Endodermal cell (in vitro differentiated cells): ENCODE measurements at regions not wholly inside any gene's neighbourhood (a gene's known extent, or its start where the extent isn't known, plus 50 kb on each side); places are given as distances from the start of the nearest gene placed in this dataset.
A peak's percentile ranks its signal among the peaks of the same experiment; 100 is the strongest.

ENCODE experiments used
- DNase-seq: peaks from one replicate; pipeline ENCODE4 v3.0.0-alpha.2; 2017
- H3K27ac ChIP-seq: 2 replicates; pipeline ENCODE4 v1.5.1; 2013; ENCODE audit warnings: mild to moderate bottlenecking, low read depth, low read length, moderate library complexity
- H3K27me3 ChIP-seq: 2 replicates; pipeline ENCODE4 v1.6.1; 2013; ENCODE audit warnings: mild to moderate bottlenecking, low read length, moderate library complexity; ENCODE audit not compliant: insufficient read depth, control insufficient read depth, poor library complexity, severe bottlenecking
- H3K36me3 ChIP-seq: 2 replicates; pipeline ENCODE4 v1.7.0; 2013; ENCODE audit warnings: mild to moderate bottlenecking, low read length, moderate library complexity; ENCODE audit not compliant: control insufficient read depth, insufficient read depth
- H3K4me1 ChIP-seq: one replicate; pipeline ENCODE4 v1.7.0; 2013; ENCODE audit warnings: low read length; ENCODE audit not compliant: control insufficient read depth, insufficient read depth
- H3K4me3 ChIP-seq: 2 replicates; pipeline ENCODE4 v1.5.1; 2013; ENCODE audit warnings: mild to moderate bottlenecking, low read length, moderate library complexity
- H3K9ac ChIP-seq: 2 replicates; pipeline ENCODE4 v1.6.1; 2013; ENCODE audit warnings: mild to moderate bottlenecking, low read length, moderate library complexity; ENCODE audit not compliant: poor library complexity, severe bottlenecking; ENCODE audit errors: extremely low read depth
- H3K9me3 ChIP-seq: 2 replicates; pipeline ENCODE4 v1.6.1; 2013; ENCODE audit warnings: mild to moderate bottlenecking, low read length, moderate library complexity; ENCODE audit not compliant: control insufficient read depth
- H3K27ac Mint-ChIP-seq: 2 replicates; pipeline ENCODE4 v1.8.0; 2020; ENCODE audit warnings: mixed read lengths
- H3K27me3 Mint-ChIP-seq: 2 replicates; pipeline ENCODE4 v1.8.0; 2021; ENCODE audit warnings: mild to moderate bottlenecking, mixed read lengths; ENCODE audit not compliant: insufficient read depth
- H3K36me3 Mint-ChIP-seq: 2 replicates; pipeline ENCODE4 v1.8.0; 2020; ENCODE audit warnings: low read depth, mixed read lengths
- H3K4me1 Mint-ChIP-seq: 2 replicates; pipeline ENCODE4 v1.8.0; 2020; ENCODE audit warnings: mixed read lengths
- H3K4me3 Mint-ChIP-seq: 2 replicates; pipeline ENCODE4 v1.8.0; 2020; ENCODE audit warnings: mild to moderate bottlenecking, moderate library complexity, mixed read lengths
- H3K9me3 Mint-ChIP-seq: 2 replicates; pipeline ENCODE4 v1.8.0; 2020; ENCODE audit warnings: mild to moderate bottlenecking, mixed read lengths
- WGBS, 2 experiments: methylation state at CpG; one replicate each; pipeline versions ENCODE4 v1.1.5 to v1.1.7; 2013; ENCODE audit warnings: missing lambda C conversion rate in 2 of 2, mixed read lengths in 1 of 2; ENCODE audit not compliant: insufficient coverage in 1 of 2, insufficient read length in 1 of 2; 5-methylcytosine and 5-hydroxymethylcytosine counted together
- TF ChIP-seq, protein P1 (sequence below): fragments of 200-600 bp; sonication (generic); conservative IDR thresholded peaks from 2 replicates; pipeline ENCODE4 v1.5.0; 2021; ENCODE audit warnings: antibody characterized with exemption, mild to moderate bottlenecking

DNA sequence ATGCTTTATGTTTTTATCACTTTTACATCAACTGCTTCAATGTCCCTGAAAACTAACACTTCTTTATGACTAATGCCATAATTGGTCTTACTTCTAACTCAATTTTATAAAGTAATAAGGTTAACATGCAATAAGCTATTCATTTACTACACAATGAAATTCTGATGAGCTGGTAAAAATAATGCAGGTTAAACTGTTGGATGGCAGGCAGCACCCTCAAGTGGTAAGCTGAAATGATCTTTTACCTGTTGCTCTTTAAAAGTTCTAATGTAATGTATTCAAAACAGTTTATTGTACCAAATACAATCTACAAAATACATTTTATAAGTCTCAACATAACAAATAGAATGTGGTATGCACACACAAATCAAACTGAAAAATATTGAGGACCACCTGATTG lies 1280.3 kb downstream of the CDH8 start:
- Mint-ChIP-seq H3K4me1 (peaks cover 10% of the 10 kb centered on the region), H3K27ac (no peak overlapping the region), H3K9me3 (no peaks in the 10 kb centered on the region), H3K27me3 (no peaks in the 10 kb centered on the region), H3K4me3 (no peak overlapping the region), H3K36me3 (no peaks in the 10 kb centered on the region)
- Histone ChIP-seq H3K9me3 (no peaks in the 10 kb centered on the region), H3K4me3 (no peak overlapping the region), H3K9ac (no peak overlapping the region), H3K4me1 (peaks cover 4% of the 10 kb centered on the region), H3K27ac (no peak overlapping the region), H3K36me3 (no peaks in the 10 kb centered on the region), H3K27me3 (no peaks in the 10 kb centered on the region)
- TF ChIP-seq, protein P1, sequence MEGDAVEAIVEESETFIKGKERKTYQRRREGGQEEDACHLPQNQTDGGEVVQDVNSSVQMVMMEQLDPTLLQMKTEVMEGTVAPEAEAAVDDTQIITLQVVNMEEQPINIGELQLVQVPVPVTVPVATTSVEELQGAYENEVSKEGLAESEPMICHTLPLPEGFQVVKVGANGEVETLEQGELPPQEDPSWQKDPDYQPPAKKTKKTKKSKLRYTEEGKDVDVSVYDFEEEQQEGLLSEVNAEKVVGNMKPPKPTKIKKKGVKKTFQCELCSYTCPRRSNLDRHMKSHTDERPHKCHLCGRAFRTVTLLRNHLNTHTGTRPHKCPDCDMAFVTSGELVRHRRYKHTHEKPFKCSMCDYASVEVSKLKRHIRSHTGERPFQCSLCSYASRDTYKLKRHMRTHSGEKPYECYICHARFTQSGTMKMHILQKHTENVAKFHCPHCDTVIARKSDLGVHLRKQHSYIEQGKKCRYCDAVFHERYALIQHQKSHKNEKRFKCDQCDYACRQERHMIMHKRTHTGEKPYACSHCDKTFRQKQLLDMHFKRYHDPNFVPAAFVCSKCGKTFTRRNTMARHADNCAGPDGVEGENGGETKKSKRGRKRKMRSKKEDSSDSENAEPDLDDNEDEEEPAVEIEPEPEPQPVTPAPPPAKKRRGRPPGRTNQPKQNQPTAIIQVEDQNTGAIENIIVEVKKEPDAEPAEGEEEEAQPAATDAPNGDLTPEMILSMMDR = peak; percentile 72
- DNase-seq = no peak

DNA sequence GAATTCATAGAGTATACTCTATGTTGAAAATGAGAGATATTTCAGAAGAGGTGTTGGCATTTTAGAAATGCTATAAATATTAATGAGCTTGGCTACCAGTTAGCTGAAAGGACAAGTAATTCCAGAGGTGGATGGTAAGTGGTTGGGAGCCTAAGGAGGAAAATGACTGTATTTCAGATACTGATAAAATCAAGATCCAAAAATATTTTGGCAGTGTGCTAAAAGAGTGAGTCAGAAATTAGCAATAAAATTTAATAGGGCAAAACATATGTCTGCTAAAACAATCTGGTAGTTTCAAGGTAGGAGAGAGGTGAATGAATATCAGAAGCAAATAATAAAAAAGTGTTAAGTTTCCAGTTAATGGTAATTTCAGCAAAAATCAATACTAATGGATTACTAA lies 1287.9 kb downstream of the CDH8 start:
- no peaks in the 10 kb centered on the region for H3K9me3 Mint-ChIP-seq
- no peaks in the 10 kb centered on the region for H3K36me3 Mint-ChIP-seq
- H3K4me3 Mint-ChIP-seq = no peak overlapping the region

DNA sequence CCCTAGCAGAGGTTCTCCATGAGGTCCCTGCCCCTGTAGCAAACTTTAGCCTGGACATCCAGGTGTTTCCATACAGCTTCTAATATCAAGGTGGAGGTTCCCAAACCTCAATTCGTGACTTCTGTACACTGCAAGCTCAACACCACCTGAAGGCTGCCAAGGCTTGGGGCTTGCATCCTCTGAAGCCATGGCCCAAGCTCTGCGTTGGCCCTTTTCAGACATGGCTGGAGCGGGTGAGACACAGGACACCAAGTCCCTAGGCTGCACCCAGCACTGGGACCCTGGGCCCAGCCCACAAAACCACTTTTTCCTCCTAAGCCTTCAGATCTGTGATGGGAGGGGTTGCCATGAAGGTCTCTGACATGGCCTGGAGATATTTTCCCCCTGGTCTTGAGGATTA lies 1292.0 kb downstream of the CDH8 start:
- DNase-seq = no peak
- Mint-ChIP-seq H3K27me3 (no peaks in the 10 kb centered on the region), H3K9me3 (no peaks in the 10 kb centered on the region), H3K27ac (no peak overlapping the region), H3K36me3 (no peaks in the 10 kb centered on the region), H3K4me3 (no peak overlapping the region), H3K4me1 (peaks cover 2% of the 10 kb centered on the region)
- no peaks in the 10 kb centered on the region for H3K27me3 ChIP-seq
- H3K9ac ChIP-seq = no peak overlapping the region
- no peak overlapping the region for H3K27ac ChIP-seq
- no peaks in the 10 kb centered on the region for H3K9me3 ChIP-seq
- no peaks in the 10 kb centered on the region for H3K36me3 ChIP-seq
- no peaks in the 10 kb centered on the region for H3K4me1 ChIP-seq
- 91% methylated on average over 3 of the region's 3 CpGs; no CpG with 5 or more reads in 1 of the 2 experiments for WGBS, 2 experiments
- TF ChIP-seq, protein P1 = no peak
- no peak overlapping the region for H3K4me3 ChIP-seq

More for the DNA sequence above, 1287.9 kb downstream of the CDH8 start:
- no peak overlapping the region for H3K9ac ChIP-seq
- Mint-ChIP-seq H3K27ac (no peak overlapping the region), H3K4me1 (peaks cover 2% of the 10 kb centered on the region), H3K27me3 (no peaks in the 10 kb centered on the region)
- no peaks in the 10 kb centered on the region for H3K4me1 ChIP-seq
- TF ChIP-seq, protein P1 = no peak
- H3K27me3 ChIP-seq = no peaks in the 10 kb centered on the region
- H3K9me3 ChIP-seq = no peaks in the 10 kb centered on the region
- no peak for DNase-seq
- H3K27ac ChIP-seq = no peak overlapping the region
- H3K36me3 ChIP-seq = no peaks in the 10 kb centered on the region
- H3K4me3 ChIP-seq = no peak overlapping the region
